COLO829 (cell line): ENCODE measurements at regions not wholly inside any gene's neighbourhood (a gene's known extent, or its start where the extent isn't known, plus 50 kb on each side); places are given as distances from the start of the nearest gene placed in this dataset.
"Not testable (repeated sequence)": the region's sequence is repeated elsewhere in the genome, so short reads cannot be mapped to it uniquely, and the experiment has no call there.

Experiments used
- DNase-seq: peaks from one replicate; pipeline ENCODE4 v3.0.0; 2012; ENCODE audit warnings: low spot score

DNA sequence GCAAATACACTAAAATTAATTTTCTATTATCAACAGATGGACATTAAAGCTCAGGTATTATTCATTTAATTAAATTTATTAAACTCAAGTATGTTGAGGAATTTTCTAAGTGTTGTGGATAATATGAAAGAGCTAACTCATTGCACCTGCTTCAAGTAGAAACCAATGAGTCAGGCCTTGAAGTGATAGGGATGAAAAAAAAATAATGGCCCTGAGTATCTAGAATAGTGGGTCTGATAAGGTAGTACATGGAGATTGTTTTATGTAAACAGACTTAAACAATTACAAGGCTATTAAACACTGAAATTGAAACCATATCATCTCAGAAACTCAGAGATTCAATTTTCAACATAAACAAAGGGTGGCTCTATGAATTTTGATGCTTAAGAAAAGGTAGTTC, 857.1 kb upstream of the GBE1 start:
- no peak for DNase-seq

DNA sequence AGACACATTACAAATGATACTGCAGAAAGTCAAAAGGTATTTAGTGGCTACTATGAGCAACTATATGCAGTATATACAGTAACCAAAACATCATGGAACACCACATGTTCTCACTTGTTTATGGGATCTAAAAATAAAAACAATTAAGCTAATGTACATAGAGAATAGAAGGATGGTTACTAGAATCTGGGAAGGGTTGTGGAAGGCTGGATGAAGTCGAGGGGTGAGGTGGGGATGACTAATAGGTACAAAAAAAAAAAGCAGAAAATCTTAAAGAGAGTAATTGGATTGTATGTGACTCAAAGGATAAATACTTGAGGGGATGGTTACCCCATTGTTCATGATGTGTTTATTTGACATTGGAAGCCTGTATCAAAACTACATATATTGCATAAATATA, 848.8 kb upstream of the GBE1 start:
- DNase-seq, result no peak

- no peak for DNase-seq
These were observed 845.9 kb upstream of the GBE1 start for GRCh38 chr3:82607391-82607790.

DNA sequence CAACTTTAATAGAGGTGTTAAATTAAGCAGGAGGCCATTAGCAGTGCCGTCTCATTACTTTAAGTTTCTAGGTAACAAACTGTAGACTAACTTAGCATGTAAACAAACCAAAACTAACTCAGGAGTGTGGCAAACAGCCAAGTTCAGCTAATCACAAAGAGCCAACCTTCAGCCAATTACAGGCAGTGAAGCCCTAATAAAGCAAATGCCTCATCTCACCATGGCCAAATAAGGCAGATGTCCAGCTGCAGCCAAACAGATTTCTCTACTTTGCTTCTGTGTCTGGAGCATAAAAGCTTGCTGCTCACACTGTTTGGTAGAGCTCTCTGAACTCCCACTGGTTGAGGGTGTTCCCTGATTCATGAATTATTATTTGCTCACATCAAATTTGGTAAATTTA, 835.4 kb upstream of the GBE1 start:
- no peak for DNase-seq

DNA sequence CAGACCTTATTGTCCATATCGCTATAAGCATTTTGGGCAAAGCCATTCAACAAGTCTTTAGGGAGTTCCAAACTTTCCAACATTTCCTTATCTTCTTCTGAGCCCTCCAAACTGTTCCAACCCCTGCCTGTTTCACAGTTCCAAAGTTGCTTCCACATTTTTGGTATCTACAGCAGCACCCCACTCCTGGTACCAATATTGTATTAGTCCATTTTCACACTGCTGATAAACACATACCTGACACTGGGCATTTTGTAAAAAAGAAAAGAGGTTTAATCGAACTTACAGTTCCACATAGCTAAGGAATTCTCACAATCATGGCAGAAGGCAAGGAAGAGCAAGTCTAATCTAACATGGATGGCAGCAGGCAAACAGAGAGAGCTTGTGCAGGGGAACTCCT, 834.1 kb upstream of the GBE1 start:
- DNase-seq, result no peak

- DNase-seq, result no peak
These were observed 825.7 kb upstream of the GBE1 start for GRCh38 chr3:82587174-82587573.

DNA sequence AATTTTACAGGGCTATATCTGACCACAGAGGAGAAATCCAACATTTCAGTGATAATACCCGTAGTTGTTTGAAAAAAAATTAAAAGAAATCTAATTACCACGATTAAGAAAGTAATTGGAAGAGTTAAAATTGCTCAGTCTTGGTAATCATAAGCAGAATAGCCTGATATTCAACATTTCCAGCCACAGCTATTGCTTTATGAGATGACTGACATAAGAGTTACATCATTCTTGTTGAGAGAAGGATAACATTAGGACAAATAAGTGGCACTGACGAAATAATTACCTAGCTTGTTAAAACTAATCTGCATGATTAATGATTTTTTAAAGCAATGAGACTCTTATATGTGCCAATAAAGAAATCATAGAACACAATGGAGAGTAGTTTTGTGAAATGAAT, 825.0 kb upstream of the GBE1 start:
- DNase-seq, result no peak

- DNase-seq, result not testable (repeated sequence)
These were observed 824.6 kb upstream of the GBE1 start for GRCh38 chr3:82586002-82586401.

DNA sequence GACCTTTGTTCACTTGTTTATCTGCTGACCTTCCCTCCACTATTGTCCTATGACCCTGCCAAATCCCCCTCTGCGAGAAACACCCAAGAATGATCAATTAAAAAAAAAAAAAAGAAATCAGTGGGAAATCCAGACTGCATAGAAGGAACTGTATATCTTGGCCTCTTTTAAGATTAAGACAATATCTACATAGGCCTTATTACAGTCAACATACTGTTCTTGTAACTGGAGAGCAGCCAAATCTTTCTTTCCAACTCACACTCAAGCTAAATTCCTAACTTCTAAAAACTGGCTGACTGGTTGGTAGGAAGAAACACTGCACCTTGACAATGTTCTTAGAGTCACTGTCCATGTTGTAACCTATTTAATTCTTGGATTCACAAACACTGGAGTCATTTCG, 824.1 kb upstream of the GBE1 start:
- not testable (repeated sequence) for DNase-seq

- not testable (repeated sequence) for DNase-seq
These were observed 823.4 kb upstream of the GBE1 start for GRCh38 chr3:82584861-82585260.

DNA sequence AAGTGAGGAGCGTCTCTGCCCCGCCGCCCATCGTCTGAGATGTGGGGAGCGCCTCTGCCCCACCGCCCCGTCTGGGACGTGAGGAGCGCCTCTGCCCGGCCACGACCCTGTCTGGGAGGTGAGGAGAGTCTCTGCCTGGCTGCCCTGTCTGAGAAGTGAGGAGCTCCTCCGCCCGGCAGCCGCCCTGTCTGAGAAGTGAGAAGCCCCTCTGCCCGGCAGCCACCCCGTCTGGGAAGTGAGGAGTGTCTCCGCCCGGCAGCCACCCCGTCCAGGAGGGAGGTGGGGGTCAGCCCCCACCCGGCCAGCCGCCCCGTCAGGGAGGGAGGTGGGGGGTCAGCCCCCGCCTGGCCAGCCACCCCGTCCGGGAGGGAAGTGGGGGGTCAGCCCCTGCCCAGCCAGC, 823.0 kb upstream of the GBE1 start:
- DNase-seq, result not testable (repeated sequence)

- no peak for DNase-seq
These were observed 819.9 kb upstream of the GBE1 start for GRCh38 chr3:82581350-82581749.

GRCh38 chr3:82572721-82573120, 811.3 kb upstream of the GBE1 start:
- DNase-seq, result no peak

- DNase-seq, result no peak
These were observed 807.4 kb upstream of the GBE1 start for GRCh38 chr3:82568776-82569338.

- DNase-seq, result no peak
These were observed 805.7 kb upstream of the GBE1 start for GRCh38 chr3:82567029-82567600.

- no peak for DNase-seq
These were observed 801.5 kb upstream of the GBE1 start for GRCh38 chr3:82562896-82563295.

- DNase-seq, result no peak
These were observed 800.3 kb upstream of the GBE1 start for GRCh38 chr3:82561784-82562183.

GRCh38 chr3:82558081-82558480, 796.6 kb upstream of the GBE1 start:
- DNase-seq, result no peak

DNA sequence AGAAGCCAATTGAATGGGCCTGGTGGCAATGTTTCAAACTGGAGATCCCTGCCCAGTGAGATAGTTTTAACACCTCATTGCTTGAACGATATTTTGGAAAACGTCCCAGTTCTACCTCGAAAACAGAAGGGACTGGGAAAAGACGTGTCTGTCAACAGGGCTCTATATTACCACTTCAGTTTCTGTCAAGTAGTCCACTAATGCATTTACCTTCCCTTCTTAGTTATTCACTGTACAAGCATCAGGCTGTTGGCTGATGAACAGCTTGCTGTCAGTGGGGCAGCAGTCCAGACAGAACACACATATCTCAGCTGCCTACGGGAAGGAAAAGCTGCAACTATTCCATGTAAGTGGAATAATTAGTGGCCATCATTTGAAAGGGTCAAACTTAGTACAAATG, 794.7 kb upstream of the GBE1 start:
- no peak for DNase-seq

GRCh38 chr3:82542556-82542955, 781.1 kb upstream of the GBE1 start:
- not testable (repeated sequence) for DNase-seq

DNA sequence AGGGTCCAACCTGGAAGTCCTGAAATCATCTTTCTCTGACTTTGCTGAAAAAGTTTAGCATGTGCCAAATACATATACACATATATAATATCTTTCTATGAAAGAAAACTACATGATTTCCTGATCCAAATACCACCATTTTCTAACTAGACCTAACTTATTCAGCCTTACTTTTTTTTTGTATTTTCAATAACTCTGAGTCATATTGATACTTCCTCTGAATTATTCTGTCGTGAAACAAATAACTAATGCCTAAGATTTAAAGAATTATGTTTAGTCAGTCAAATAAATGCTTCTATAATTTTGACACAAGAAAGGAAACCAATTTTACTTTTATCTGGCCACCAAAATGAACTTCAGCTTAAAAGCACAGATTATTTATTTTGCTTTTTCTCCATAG, 760.2 kb upstream of the GBE1 start:
- no peak for DNase-seq

- no peak for DNase-seq
These were observed 759.4 kb upstream of the GBE1 start for GRCh38 chr3:82520846-82521245.

DNA sequence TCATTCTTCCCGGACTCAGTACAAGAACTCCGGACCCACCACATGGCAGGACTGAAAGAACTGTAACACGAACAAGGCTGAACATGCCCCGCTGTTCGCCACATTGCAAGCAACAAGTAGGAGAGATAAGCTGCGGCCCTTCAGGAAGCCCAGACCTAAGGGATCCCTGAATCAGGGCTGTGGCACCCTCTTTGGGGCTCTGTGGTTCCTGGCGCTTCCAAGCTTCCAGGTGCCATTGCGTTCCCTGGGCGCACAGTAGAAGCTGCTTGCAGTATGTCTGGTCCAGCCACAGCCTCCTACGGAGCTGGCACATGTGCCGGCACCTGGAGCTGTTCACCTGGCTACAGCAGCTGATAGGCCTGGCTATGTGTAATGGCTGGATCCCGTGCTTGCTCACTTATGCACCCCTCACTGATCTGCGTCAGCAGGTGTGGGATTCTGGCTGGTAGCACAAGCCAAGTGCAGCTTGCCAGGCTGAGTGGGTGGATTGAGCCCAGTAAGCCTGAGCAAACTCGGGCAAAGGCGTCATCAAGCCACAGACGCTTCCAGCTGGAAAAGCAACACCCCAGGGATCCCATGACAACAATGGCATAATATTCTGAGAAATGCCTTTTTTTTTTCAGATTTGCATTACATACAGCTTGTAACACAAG, 748.6 kb upstream of the GBE1 start:
- DNase-seq, result no peak
